Loucy (cell line): ENCODE measurements at regions not wholly inside any gene's neighbourhood (a gene's known extent, or its start where the extent isn't known, plus 50 kb on each side); places are given as distances from the start of the nearest gene placed in this dataset.

ENCODE experiments used
- H2AFZ ChIP-seq: fragments of 200-600 bp; sonication (generic); 2 replicates; pipeline ENCODE4 v1.6.0; 2016; ENCODE audit warnings: antibody characterized with exemption, mild to moderate bottlenecking, low read length, moderate library complexity
- H3F3A ChIP-seq: fragments of 200-600 bp; 2 replicates; pipeline ENCODE4 v1.6.0; 2016; ENCODE audit warnings: antibody characterized with exemption, low read depth, mild to moderate bottlenecking
- H3K27me3 ChIP-seq: fragments of 200-600 bp; sonication (generic); 2 replicates; pipeline ENCODE4 v1.6.1; 2014; ENCODE audit warnings: low read length, mild to moderate bottlenecking; ENCODE audit not compliant: insufficient read depth, poor library complexity, severe bottlenecking
- H3K36me3 ChIP-seq: fragments of 200-600 bp; sonication (generic); 2 replicates; pipeline ENCODE4 v1.6.1; 2016; ENCODE audit warnings: low read length; ENCODE audit not compliant: insufficient read depth
- H3K4me1 ChIP-seq: fragments of 200-600 bp; sonication (generic); 2 replicates; pipeline ENCODE4 v1.5.1; 2014; ENCODE audit warnings: low read length, mild to moderate bottlenecking; ENCODE audit not compliant: insufficient read depth, poor library complexity, severe bottlenecking
- H3K4me2 ChIP-seq: fragments of 200-600 bp; sonication (generic); 2 replicates; pipeline ENCODE4 v1.6.0; 2014; ENCODE audit warnings: antibody characterized with exemption, low read length, low read depth, mild to moderate bottlenecking; ENCODE audit not compliant: poor library complexity, severe bottlenecking
- H3K4me3 ChIP-seq: fragments of 200-600 bp; sonication (generic); 2 replicates; pipeline ENCODE4 v1.5.1; 2014; ENCODE audit warnings: low read length, mild to moderate bottlenecking, mixed read lengths; ENCODE audit not compliant: poor library complexity, severe bottlenecking
- H3K79me2 ChIP-seq: fragments of 200-600 bp; sonication (generic); 2 replicates; pipeline ENCODE4 v1.6.1; 2014; ENCODE audit warnings: low read length; ENCODE audit not compliant: insufficient read depth
- H3K9ac ChIP-seq: fragments of 200-600 bp; sonication (generic); 2 replicates; pipeline ENCODE4 v1.6.0; 2014; ENCODE audit warnings: mild to moderate bottlenecking, low read depth, low read length, moderate library complexity; ENCODE audit not compliant: poor library complexity, severe bottlenecking
- H3K9me2 ChIP-seq: fragments of 200-600 bp; sonication (generic); replicated peaks from 2 replicates; pipeline ENCODE4 v1.6.1; 2016; ENCODE audit warnings: low read depth, low read length, mixed read lengths
- H3K9me3 ChIP-seq: fragments of 200-600 bp; sonication (generic); 2 replicates; pipeline ENCODE4 v1.6.1; 2014; ENCODE audit warnings: mild to moderate bottlenecking, antibody characterized with exemption, low read length, low read depth; ENCODE audit not compliant: insufficient read depth
- H4K20me1 ChIP-seq: fragments of 200-600 bp; sonication (generic); 2 replicates; pipeline ENCODE4 v1.6.0; 2014; ENCODE audit warnings: antibody characterized with exemption, low read length, mild to moderate bottlenecking; ENCODE audit not compliant: insufficient read depth, poor library complexity, severe bottlenecking
- CTCF ChIP-seq: fragments of 200-600 bp; sonication (generic); conservative IDR thresholded peaks from 2 replicates; pipeline ENCODE4 v1.5.1; 2014; ENCODE audit warnings: mild to moderate bottlenecking, antibody characterized with exemption, low read length
- EZH2phosphoT487 ChIP-seq: fragments of 200-600 bp; IDR thresholded peaks from 2 replicates; pipeline ENCODE4 v1.6.1; 2018; ENCODE audit warnings: antibody characterized with exemption, mild to moderate bottlenecking, moderate library complexity, borderline replicate concordance

GRCh38 chr7:83861876-83862275 is 212.9 kb upstream of the SEMA3E start:
- H3K4me2 ChIP-seq = no peak overlapping the region
- H3K4me3 ChIP-seq = no peak overlapping the region
- no peak for TF ChIP-seq CTCF
- TF ChIP-seq EZH2phosphoT487 = no peak
- H3K9ac ChIP-seq = no peak overlapping the region
- no peaks in the 10 kb centered on the region for H3K36me3 ChIP-seq
- H3K4me1 ChIP-seq = no peaks in the 10 kb centered on the region
- H3K9me3 ChIP-seq = no peaks in the 10 kb centered on the region
- no peaks in the 10 kb centered on the region for H4K20me1 ChIP-seq
- no peak overlapping the region for H2AFZ ChIP-seq
- no peaks in the 10 kb centered on the region for H3K9me2 ChIP-seq
- no peaks in the 10 kb centered on the region for H3K27me3 ChIP-seq
- no peaks in the 10 kb centered on the region for H3K79me2 ChIP-seq
- H3F3A ChIP-seq = no peaks in the 10 kb centered on the region

GRCh38 chr7:83859827-83860226 is 210.9 kb upstream of the SEMA3E start:
- H3K4me2 ChIP-seq = no peak overlapping the region
- no peaks in the 10 kb centered on the region for H3F3A ChIP-seq
- no peaks in the 10 kb centered on the region for H3K4me1 ChIP-seq
- H3K9me2 ChIP-seq = no peaks in the 10 kb centered on the region
- H3K79me2 ChIP-seq = no peaks in the 10 kb centered on the region
- TF ChIP-seq EZH2phosphoT487 (no peak), CTCF (no peak)
- no peak overlapping the region for H3K9ac ChIP-seq
- H3K36me3 ChIP-seq = no peaks in the 10 kb centered on the region
- H4K20me1 ChIP-seq = no peaks in the 10 kb centered on the region
- no peak overlapping the region for H2AFZ ChIP-seq
- no peak overlapping the region for H3K4me3 ChIP-seq
- no peaks in the 10 kb centered on the region for H3K9me3 ChIP-seq
- no peaks in the 10 kb centered on the region for H3K27me3 ChIP-seq

- Histone ChIP-seq H3K79me2 (no peaks in the 10 kb centered on the region), H3K9me3 (no peaks in the 10 kb centered on the region), H3F3A (no peaks in the 10 kb centered on the region), H3K27me3 (no peaks in the 10 kb centered on the region), H3K4me1 (no peaks in the 10 kb centered on the region), H4K20me1 (no peaks in the 10 kb centered on the region), H2AFZ (no peak overlapping the region), H3K4me3 (no peak overlapping the region), H3K9me2 (no peaks in the 10 kb centered on the region), H3K4me2 (no peak overlapping the region), H3K9ac (no peak overlapping the region), H3K36me3 (no peaks in the 10 kb centered on the region)
- no peak for TF ChIP-seq CTCF
- TF ChIP-seq EZH2phosphoT487 = no peak
Measured at GRCh38 chr7:83857691-83858090, 208.8 kb upstream of the SEMA3E start.
